ENCODE measurements at regions not wholly inside any gene's neighbourhood (a gene's known extent, or its start where the extent isn't known, plus 50 kb on each side); places are given as distances from the start of the nearest gene placed in this dataset.

DNA sequence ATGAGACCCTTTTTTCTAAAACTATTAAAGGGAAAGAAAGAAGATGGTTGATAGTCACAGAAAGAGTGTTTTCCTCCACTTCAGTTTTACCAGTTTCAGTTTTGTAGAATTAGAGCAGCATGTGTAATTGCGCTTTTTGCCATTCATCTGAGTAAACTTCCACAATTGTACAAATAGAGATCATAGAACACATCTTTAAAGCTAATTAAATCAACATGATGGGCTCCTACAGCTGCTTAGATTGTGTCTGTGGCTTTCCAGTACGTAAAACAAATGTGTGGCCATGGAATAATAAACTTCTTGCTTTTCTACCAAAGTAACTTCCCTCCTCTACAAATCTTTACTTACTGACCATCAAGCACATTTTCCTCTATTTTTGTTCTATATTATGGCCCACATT lies 84.2 kb upstream of the LRIG3 start:
- TF ChIP-seq CTCF (IDR thresholded peaks at IDR 0.05; ENCODE audit: insufficient read depth in 1 of 2, low read depth in 1 of 2, low read length in 1 of 2, severe bottlenecking in 1 of 2, unreplicated experiment in 1 of 2): no peak
- Histone ChIP-seq H3K9me3 (no peaks in the 10 kb centered on the region), H3K36me3 (ENCODE audit: control insufficient read depth, insufficient read depth, low read length) (no peaks in the 10 kb centered on the region), H3K4me3 (ENCODE audit: low read depth, low read length) (no peak overlapping the region), H3K4me1 (no peaks in the 10 kb centered on the region), H3K27me3 (replicated peaks; ENCODE audit: control insufficient read depth, insufficient read depth, low read length) (no peaks in the 10 kb centered on the region)
- ChIA-PET CTCF (no interaction called here), POLR2A (no interaction called here)
- BruUV-seq (replicated peaks): no TSS peak
- Mint-ChIP-seq H3K27ac (ENCODE audit: unreplicated experiment) (no peak overlapping the region), H3K9me3 (ENCODE audit: unreplicated experiment) (no peaks in the 10 kb centered on the region), H3K4me1 (ENCODE audit: low read depth, unreplicated experiment) (no peaks in the 10 kb centered on the region), H3K4me3 (ENCODE audit: unreplicated experiment) (no peak overlapping the region), H3K27me3 (ENCODE audit: insufficient read depth, unreplicated experiment) (peaks cover 4% of the 10 kb centered on the region), H3K36me3 (ENCODE audit: insufficient read depth, unreplicated experiment) (no peaks in the 10 kb centered on the region)
- intact Hi-C loops (cut with micrococcal nuclease; ENCODE audit: unreplicated experiment): no loop called here
- DNase-seq: no peak

- ChIA-PET POLR2A (no interaction called here), CTCF (no interaction called here)
- Histone ChIP-seq H3K27me3 (replicated peaks; ENCODE audit: control insufficient read depth, insufficient read depth, low read length) (no peaks in the 10 kb centered on the region), H3K4me1 (no peaks in the 10 kb centered on the region), H3K36me3 (ENCODE audit: control insufficient read depth, insufficient read depth, low read length) (no peaks in the 10 kb centered on the region), H3K9me3 (no peaks in the 10 kb centered on the region), H3K4me3 (ENCODE audit: low read depth, low read length) (no peak overlapping the region)
- Mint-ChIP-seq H3K9me3 (ENCODE audit: unreplicated experiment) (no peaks in the 10 kb centered on the region), H3K27me3 (ENCODE audit: insufficient read depth, unreplicated experiment) (peaks cover 3% of the 10 kb centered on the region), H3K4me3 (ENCODE audit: unreplicated experiment) (no peak overlapping the region), H3K4me1 (ENCODE audit: low read depth, unreplicated experiment) (no peaks in the 10 kb centered on the region), H3K27ac (ENCODE audit: unreplicated experiment) (no peak overlapping the region), H3K36me3 (ENCODE audit: insufficient read depth, unreplicated experiment) (no peaks in the 10 kb centered on the region)
- intact Hi-C loops (cut with micrococcal nuclease; ENCODE audit: unreplicated experiment): no loop called here
- BruUV-seq (replicated peaks): no TSS peak
- TF ChIP-seq CTCF (IDR thresholded peaks at IDR 0.05; ENCODE audit: insufficient read depth in 1 of 2, low read depth in 1 of 2, low read length in 1 of 2, severe bottlenecking in 1 of 2, unreplicated experiment in 1 of 2): no peak
- no peak for DNase-seq
These were observed 75.5 kb upstream of the LRIG3 start for GRCh38 chr12:58995666-58996363.

- Histone ChIP-seq H3K4me1 (no peaks in the 10 kb centered on the region), H3K27me3 (replicated peaks; ENCODE audit: control insufficient read depth, insufficient read depth, low read length) (no peaks in the 10 kb centered on the region), H3K4me3 (ENCODE audit: low read depth, low read length) (no peak overlapping the region), H3K36me3 (ENCODE audit: control insufficient read depth, insufficient read depth, low read length) (no peaks in the 10 kb centered on the region), H3K9me3 (peaks cover 6% of the 10 kb centered on the region)
- no peak for TF ChIP-seq CTCF (IDR thresholded peaks at IDR 0.05; ENCODE audit: insufficient read depth in 1 of 2, low read depth in 1 of 2, low read length in 1 of 2, severe bottlenecking in 1 of 2, unreplicated experiment in 1 of 2)
- peaks cover 7% of the 10 kb centered on the region for H3K27me3 Mint-ChIP-seq (ENCODE audit: insufficient read depth, unreplicated experiment)
- DNase-seq: no peak
- H3K4me1 Mint-ChIP-seq (ENCODE audit: low read depth, unreplicated experiment): no peaks in the 10 kb centered on the region
- intact Hi-C loops (cut with micrococcal nuclease; ENCODE audit: unreplicated experiment): no loop called here
- ChIA-PET CTCF (no interaction called here), POLR2A (no interaction called here)
- H3K4me3 Mint-ChIP-seq (ENCODE audit: unreplicated experiment): no peak overlapping the region
- peaks cover 23% of the 10 kb centered on the region for H3K9me3 Mint-ChIP-seq (ENCODE audit: unreplicated experiment)
- BruUV-seq (replicated peaks): no TSS peak
- H3K27ac Mint-ChIP-seq (ENCODE audit: unreplicated experiment): no peak overlapping the region
- no peaks in the 10 kb centered on the region for H3K36me3 Mint-ChIP-seq (ENCODE audit: insufficient read depth, unreplicated experiment)
These were observed 68.5 kb upstream of the LRIG3 start for GRCh38 chr12:58988643-58989344.

All from Caco-2 (cell line).